ENCODE measurements at regions not wholly inside any gene's neighbourhood (a gene's known extent, or its start where the extent isn't known, plus 50 kb on each side); places are given as distances from the start of the nearest gene placed in this dataset.

GRCh38 chr11:97149741-97150140 is 759.9 kb downstream of the JRKL start:
- Mint-ChIP-seq H3K36me3 (no peaks in the 10 kb centered on the region), H3K4me3 (no peak overlapping the region)

DNA sequence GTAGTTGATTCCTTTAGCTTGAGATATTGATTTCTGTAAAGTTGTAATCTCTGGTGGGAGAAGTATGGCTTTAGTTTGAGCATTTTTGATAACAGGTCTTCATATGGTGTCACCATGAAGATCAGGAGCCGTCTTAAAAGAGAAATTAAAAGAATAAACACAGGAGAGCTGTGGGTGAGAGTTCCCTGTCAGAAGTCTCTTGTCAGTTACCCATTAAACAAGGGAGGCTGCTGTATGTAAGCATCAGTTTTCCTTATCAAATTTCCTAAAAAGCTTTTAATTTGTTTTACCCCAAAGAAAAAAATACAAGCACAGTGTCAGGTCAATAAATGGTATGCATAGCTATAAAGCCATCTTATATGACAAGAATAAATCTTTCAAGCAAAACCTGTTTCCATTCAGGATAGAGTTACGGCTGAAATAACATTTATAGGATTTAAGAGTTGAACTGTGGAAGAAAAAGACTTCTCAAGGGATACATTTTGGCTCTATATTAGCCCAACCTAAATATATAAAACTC is 767.5 kb downstream of the JRKL start:
- no peaks in the 10 kb centered on the region for H3K36me3 Mint-ChIP-seq
- H3K27me3 Mint-ChIP-seq = no peaks in the 10 kb centered on the region
- no peaks in the 10 kb centered on the region for H3K9me3 Mint-ChIP-seq
- no peak overlapping the region for H3K27ac Mint-ChIP-seq
- no peak overlapping the region for H3K4me3 Mint-ChIP-seq
- H3K4me1 Mint-ChIP-seq = no peaks in the 10 kb centered on the region

More at GRCh38 chr11:97149741-97150140, 759.9 kb downstream of the JRKL start:
- Mint-ChIP-seq H3K27ac (no peak overlapping the region), H3K27me3 (no peaks in the 10 kb centered on the region), H3K4me1 (no peaks in the 10 kb centered on the region), H3K9me3 (no peaks in the 10 kb centered on the region)

- Mint-ChIP-seq H3K27me3 (no peaks in the 10 kb centered on the region), H3K9me3 (no peaks in the 10 kb centered on the region), H3K4me3 (no peak overlapping the region), H3K4me1 (no peaks in the 10 kb centered on the region), H3K27ac (no peak overlapping the region), H3K36me3 (no peaks in the 10 kb centered on the region)
These were observed 768.4 kb downstream of the JRKL start for GRCh38 chr11:97158243-97158642.

GRCh38 chr11:97163631-97164191 is 773.9 kb downstream of the JRKL start:
- Mint-ChIP-seq H3K36me3 (no peaks in the 10 kb centered on the region), H3K27ac (no peak overlapping the region), H3K27me3 (no peaks in the 10 kb centered on the region), H3K4me1 (no peaks in the 10 kb centered on the region), H3K9me3 (no peaks in the 10 kb centered on the region), H3K4me3 (no peak overlapping the region)

DNA sequence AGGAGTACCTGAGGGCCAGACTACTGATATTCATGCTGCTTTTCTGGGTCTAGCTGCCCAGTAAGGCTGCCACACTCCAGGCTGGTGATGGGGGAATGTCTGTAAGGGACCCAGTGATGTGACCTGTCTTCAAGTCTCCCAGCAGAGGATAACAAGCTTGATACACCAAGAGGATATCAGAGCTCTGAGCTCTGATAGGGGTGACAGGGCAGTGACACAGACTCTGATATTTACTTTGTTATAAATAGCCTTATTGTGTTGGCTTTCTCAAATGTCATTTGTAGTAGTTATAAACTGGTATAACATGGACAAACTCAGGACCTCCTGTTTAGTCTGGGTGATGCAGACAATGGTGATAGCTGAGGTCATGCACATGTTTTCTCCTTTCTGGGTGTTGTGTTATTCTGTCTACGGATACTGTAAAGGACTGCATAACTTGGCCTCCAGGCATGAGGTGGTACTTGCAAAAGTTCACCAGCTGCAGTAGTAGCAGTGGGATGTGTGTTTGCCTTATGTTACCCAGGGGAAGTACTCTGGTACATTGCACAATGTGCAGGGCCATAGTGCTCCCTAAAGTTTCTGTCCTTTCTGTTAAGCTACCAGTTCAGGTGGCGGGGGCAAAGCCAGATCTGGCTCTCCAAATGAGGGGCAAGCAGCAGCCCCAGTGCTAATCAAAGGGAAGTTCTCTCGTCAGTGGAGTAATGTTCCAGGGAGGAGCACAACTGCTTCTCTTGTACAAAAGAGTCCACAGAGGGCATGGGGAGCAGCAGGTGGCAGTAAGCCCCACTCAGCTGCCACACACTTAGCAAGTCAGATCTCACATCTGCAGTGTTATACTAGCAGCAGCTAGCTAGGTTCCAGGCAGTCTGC is 812.2 kb downstream of the JRKL start:
- H3K27ac Mint-ChIP-seq = no peak overlapping the region

GRCh38 chr11:97202613-97203292 is 812.9 kb downstream of the JRKL start:
- no peak overlapping the region for H3K4me3 Mint-ChIP-seq
- H3K36me3 Mint-ChIP-seq = no peaks in the 10 kb centered on the region
- H3K27ac Mint-ChIP-seq = no peak overlapping the region
- no peaks in the 10 kb centered on the region for H3K27me3 Mint-ChIP-seq
- no peaks in the 10 kb centered on the region for H3K9me3 Mint-ChIP-seq
- H3K4me1 Mint-ChIP-seq = no peaks in the 10 kb centered on the region

More for the DNA sequence above, 812.2 kb downstream of the JRKL start:
- no peaks in the 10 kb centered on the region for H3K36me3 Mint-ChIP-seq
- no peak overlapping the region for H3K4me3 Mint-ChIP-seq
- peaks cover 6% of the 10 kb centered on the region for H3K9me3 Mint-ChIP-seq
- no peaks in the 10 kb centered on the region for H3K27me3 Mint-ChIP-seq
- no peaks in the 10 kb centered on the region for H3K4me1 Mint-ChIP-seq

DNA sequence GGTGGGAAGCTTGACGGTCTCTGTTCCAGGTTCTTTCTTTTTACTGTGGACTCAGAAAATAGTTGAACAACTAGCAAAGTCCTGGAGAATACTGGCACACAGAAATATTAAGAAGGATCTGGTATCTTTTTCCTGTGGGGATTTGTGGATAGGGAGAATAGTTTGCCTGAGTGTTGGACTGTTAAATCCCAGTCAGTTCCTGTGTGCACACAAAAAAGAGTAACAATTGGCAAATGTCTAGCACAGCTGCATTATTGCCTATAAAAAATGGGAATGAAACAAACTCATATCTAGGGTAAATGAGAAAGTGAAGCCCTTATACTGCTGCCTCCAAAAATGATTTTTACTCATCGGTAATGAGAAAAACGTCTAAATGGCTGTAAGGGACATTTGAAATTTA is 828.2 kb downstream of the JRKL start:
- Mint-ChIP-seq H3K4me3 (no peak overlapping the region), H3K27ac (no peak overlapping the region), H3K4me1 (no peaks in the 10 kb centered on the region)

GRCh38 chr11:97223647-97224046 is 833.8 kb downstream of the JRKL start:
- no peak overlapping the region for H3K4me3 Mint-ChIP-seq
- no peaks in the 10 kb centered on the region for H3K4me1 Mint-ChIP-seq
- H3K27ac Mint-ChIP-seq = no peak overlapping the region
- no peaks in the 10 kb centered on the region for H3K36me3 Mint-ChIP-seq
- H3K9me3 Mint-ChIP-seq = peaks cover 5% of the 10 kb centered on the region
- no peaks in the 10 kb centered on the region for H3K27me3 Mint-ChIP-seq

More for the DNA sequence above, 828.2 kb downstream of the JRKL start:
- no peaks in the 10 kb centered on the region for H3K9me3 Mint-ChIP-seq
- H3K36me3 Mint-ChIP-seq = no peaks in the 10 kb centered on the region
- H3K27me3 Mint-ChIP-seq = no peaks in the 10 kb centered on the region

- Mint-ChIP-seq H3K9me3 (peaks cover 5% of the 10 kb centered on the region), H3K4me1 (no peaks in the 10 kb centered on the region), H3K36me3 (no peaks in the 10 kb centered on the region), H3K27me3 (no peaks in the 10 kb centered on the region), H3K27ac (no peak overlapping the region), H3K4me3 (no peak overlapping the region)
These were observed 834.6 kb downstream of the JRKL start for GRCh38 chr11:97224396-97224795.

DNA sequence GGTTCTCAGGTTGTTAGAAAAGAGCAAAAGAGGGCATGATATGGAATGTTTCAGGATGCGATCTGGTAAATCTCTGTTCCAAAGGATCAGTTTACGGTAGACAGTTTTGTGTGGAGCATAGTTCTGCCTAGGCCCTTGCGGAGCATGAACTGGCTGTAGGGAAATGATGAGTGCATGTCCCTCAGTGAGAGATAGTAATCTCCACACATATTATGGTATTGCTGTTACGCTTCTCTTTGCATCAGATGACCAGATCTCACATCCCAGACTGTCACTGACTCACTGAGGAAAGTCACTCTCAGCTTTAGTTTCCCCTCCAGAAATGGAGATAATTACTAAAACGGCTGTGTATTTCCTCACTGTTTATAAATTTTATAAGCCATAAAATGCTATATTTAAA is 836.0 kb downstream of the JRKL start:
- Mint-ChIP-seq H3K27ac (no peak overlapping the region), H3K27me3 (no peaks in the 10 kb centered on the region), H3K9me3 (peaks cover 5% of the 10 kb centered on the region), H3K4me3 (no peak overlapping the region), H3K4me1 (no peaks in the 10 kb centered on the region), H3K36me3 (no peaks in the 10 kb centered on the region)

GRCh38 chr11:97229936-97230335 is 840.1 kb downstream of the JRKL start:
- Mint-ChIP-seq H3K27me3 (no peaks in the 10 kb centered on the region), H3K4me3 (no peak overlapping the region), H3K36me3 (no peaks in the 10 kb centered on the region), H3K27ac (no peak overlapping the region), H3K4me1 (no peaks in the 10 kb centered on the region), H3K9me3 (peaks cover 5% of the 10 kb centered on the region)

DNA sequence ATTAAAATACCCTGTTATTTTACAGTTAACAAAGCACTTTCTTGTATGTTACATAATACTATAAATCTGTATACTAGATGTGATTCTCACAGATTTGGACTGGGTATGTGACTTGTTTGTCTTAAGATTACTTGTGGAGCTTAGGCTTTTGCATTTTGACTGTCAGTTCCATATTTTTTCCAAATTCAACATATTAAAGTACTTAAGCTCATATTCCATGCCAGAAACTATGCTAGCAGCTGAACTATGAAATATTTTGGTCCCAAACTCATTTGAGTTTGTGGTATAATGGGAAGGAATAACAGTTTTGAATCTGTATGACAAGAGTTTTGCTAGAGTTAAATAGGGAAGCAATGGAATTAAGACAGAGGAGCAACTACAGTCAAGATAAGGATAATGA is 841.4 kb downstream of the JRKL start:
- Mint-ChIP-seq H3K27me3 (no peaks in the 10 kb centered on the region), H3K4me1 (no peaks in the 10 kb centered on the region), H3K4me3 (no peak overlapping the region), H3K9me3 (peaks cover 5% of the 10 kb centered on the region), H3K27ac (no peak overlapping the region), H3K36me3 (no peaks in the 10 kb centered on the region)

- Mint-ChIP-seq H3K4me1 (no peaks in the 10 kb centered on the region), H3K4me3 (no peak overlapping the region), H3K27me3 (no peaks in the 10 kb centered on the region), H3K36me3 (no peaks in the 10 kb centered on the region), H3K27ac (no peak overlapping the region), H3K9me3 (no peaks in the 10 kb centered on the region)
These were observed 844.2 kb downstream of the JRKL start for GRCh38 chr11:97234016-97234415.

DNA sequence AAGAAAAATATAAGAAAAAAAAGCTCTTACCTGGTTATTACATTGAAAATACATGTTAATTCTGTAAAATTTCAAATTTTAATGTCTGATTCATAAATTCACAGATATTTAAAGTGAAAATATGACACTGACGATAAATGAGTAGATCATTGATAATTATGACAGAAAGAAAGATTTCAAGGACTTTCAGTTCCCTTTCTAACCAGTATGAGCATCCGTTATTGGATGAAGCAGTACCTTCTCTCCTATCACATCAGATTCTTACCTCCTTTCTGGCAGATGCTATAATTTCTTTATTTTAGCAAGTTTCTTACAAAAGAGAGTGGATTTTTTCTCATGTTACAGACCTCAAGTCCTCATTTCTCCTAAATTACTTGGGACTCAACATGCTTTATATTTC is 847.3 kb downstream of the JRKL start:
- H3K36me3 Mint-ChIP-seq = no peaks in the 10 kb centered on the region
- no peak overlapping the region for H3K4me3 Mint-ChIP-seq
- H3K9me3 Mint-ChIP-seq = peaks cover 6% of the 10 kb centered on the region
- no peak overlapping the region for H3K27ac Mint-ChIP-seq
- no peaks in the 10 kb centered on the region for H3K27me3 Mint-ChIP-seq
- H3K4me1 Mint-ChIP-seq = no peaks in the 10 kb centered on the region

DNA sequence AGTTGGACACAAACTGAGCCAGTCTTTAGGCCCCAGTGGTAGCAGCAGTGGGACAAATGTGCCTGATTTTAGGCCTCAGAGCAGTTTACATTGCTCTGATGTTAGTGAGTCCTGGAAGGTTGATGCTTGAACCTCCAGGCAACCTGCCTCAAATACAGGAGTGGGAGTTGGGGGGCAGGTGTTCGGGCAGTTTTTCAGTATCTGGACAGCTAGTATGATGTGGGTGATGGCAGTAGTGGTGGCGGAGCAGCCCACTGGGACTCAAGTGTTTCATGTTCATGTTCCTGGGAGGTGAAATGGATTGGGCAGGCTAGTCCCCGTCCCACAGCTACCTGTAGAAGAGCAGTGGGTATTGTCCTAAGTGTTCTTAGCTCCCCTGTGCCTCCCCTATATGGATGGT is 857.8 kb downstream of the JRKL start:
- H3K36me3 Mint-ChIP-seq = no peaks in the 10 kb centered on the region
- no peaks in the 10 kb centered on the region for H3K27me3 Mint-ChIP-seq
- H3K27ac Mint-ChIP-seq = no peak overlapping the region
- H3K4me1 Mint-ChIP-seq = no peaks in the 10 kb centered on the region
- peaks cover 8% of the 10 kb centered on the region for H3K9me3 Mint-ChIP-seq
- H3K4me3 Mint-ChIP-seq = no peak overlapping the region

- no peaks in the 10 kb centered on the region for H3K36me3 Mint-ChIP-seq
- no peaks in the 10 kb centered on the region for H3K4me1 Mint-ChIP-seq
- peaks cover under 1% of the 10 kb centered on the region for H3K9me3 Mint-ChIP-seq
- no peak overlapping the region for H3K4me3 Mint-ChIP-seq
- no peaks in the 10 kb centered on the region for H3K27me3 Mint-ChIP-seq
- no peak overlapping the region for H3K27ac Mint-ChIP-seq
These were observed 865.0 kb downstream of the JRKL start for GRCh38 chr11:97254790-97255189.

All from activated naive CD4-positive, alpha-beta T cell treated with anti-CD3 and anti-CD28 coated beads, Interleukin-2, amount 50 U/mL, for 24 hours (primary cell).